IPS-15b (cell line): ENCODE measurements at regions not wholly inside any gene's neighbourhood (a gene's known extent, or its start where the extent isn't known, plus 50 kb on each side); places are given as distances from the start of the nearest gene placed in this dataset.

Experiments used
- H3K27me3 ChIP-seq: one replicate; pipeline ENCODE4 v1.6.1; 2013; ENCODE audit warnings: low read length; ENCODE audit not compliant: control insufficient read depth, insufficient read depth
- H3K36me3 ChIP-seq: one replicate; pipeline ENCODE4 v1.6.1; 2013; ENCODE audit warnings: low read length; ENCODE audit not compliant: control insufficient read depth, insufficient read depth
- H3K4me1 ChIP-seq: one replicate; pipeline ENCODE4 v1.6.1; 2013; ENCODE audit warnings: mild to moderate bottlenecking, low read length; ENCODE audit not compliant: control insufficient read depth, insufficient read depth
- H3K4me3 ChIP-seq: one replicate; pipeline ENCODE4 v1.5.1; 2013; ENCODE audit warnings: low read depth, low read length
- H3K9ac ChIP-seq: one replicate; pipeline ENCODE4 v1.6.1; 2013; ENCODE audit warnings: low read depth, mild to moderate bottlenecking, low read length
- H3K9me3 ChIP-seq: one replicate; pipeline ENCODE4 v1.6.1; 2013; ENCODE audit warnings: mild to moderate bottlenecking, low read length; ENCODE audit not compliant: control insufficient read depth, insufficient read depth

- no peak overlapping the region for H3K9ac ChIP-seq
- no peaks in the 10 kb centered on the region for H3K36me3 ChIP-seq
- H3K27me3 ChIP-seq = no peaks in the 10 kb centered on the region
- H3K9me3 ChIP-seq = no peaks in the 10 kb centered on the region
- no peak overlapping the region for H3K4me3 ChIP-seq
- no peaks in the 10 kb centered on the region for H3K4me1 ChIP-seq
Measured at GRCh38 chr9:103709366-103709765, 384.7 kb upstream of the SMC2 start.

DNA sequence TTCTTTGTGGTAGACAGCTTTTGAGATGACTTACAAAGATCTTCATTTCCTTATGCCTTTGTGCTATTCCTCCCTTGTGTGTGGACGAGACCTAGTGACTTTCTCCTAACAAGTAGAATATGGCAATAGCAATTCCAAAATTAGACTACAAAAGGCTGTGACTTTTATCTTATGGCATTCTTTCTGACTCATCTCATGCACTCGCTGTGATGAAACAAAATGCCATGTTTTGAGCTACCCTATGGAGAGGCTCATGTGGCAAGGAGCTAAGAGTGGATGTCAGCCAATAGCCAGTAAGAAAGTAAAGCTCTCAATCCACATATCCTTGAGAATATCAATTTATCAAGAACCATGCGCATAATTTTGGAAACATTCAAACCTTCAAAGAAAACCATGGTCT, 380.5 kb upstream of the SMC2 start:
- no peaks in the 10 kb centered on the region for H3K27me3 ChIP-seq
- H3K4me1 ChIP-seq = no peaks in the 10 kb centered on the region
- H3K4me3 ChIP-seq = no peak overlapping the region
- no peaks in the 10 kb centered on the region for H3K36me3 ChIP-seq
- no peak overlapping the region for H3K9ac ChIP-seq
- H3K9me3 ChIP-seq = no peaks in the 10 kb centered on the region

DNA sequence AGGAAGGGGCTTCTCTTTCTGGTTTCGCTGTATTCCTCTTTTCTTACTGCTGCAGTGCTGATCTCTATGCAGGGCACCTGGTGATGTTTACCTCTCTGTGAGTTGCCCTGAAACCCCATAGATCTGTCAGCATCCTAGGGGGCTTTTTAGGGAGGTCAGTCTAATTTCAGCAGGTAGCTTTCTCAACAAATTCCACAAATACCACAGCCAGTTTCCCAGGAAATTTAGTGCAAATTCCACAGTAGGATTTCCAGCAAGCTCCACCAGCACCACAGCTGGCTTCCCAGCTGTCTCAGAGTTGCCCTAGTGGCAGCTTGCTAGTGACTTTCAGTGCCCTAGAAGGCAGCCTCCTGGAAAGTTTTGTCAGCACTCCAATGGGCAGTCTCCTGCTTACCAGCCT, 379.1 kb upstream of the SMC2 start:
- Histone ChIP-seq H3K4me1 (no peaks in the 10 kb centered on the region), H3K9me3 (no peaks in the 10 kb centered on the region), H3K9ac (no peak overlapping the region), H3K36me3 (no peaks in the 10 kb centered on the region), H3K27me3 (no peaks in the 10 kb centered on the region), H3K4me3 (no peak overlapping the region)

DNA sequence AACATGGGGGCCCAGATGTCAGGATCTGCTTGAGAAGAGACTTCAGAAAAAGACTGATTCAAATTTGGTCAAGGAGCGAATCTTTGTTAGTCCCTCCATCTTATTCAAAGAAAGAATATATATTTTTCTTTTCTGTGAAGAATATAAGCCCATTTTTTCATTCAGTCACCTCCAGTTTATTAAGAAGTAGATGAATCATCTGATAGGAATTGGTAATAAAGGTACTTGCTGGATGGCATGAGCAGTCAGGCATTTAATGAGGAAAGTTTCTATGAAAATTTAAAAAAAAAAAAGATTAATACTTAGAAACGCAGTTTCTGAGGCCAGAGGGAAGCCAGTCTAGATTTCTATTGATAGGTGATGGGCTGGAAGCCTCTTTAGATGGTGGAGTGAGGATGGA, 373.1 kb upstream of the SMC2 start:
- Histone ChIP-seq H3K9ac (no peak overlapping the region), H3K4me3 (no peak overlapping the region), H3K4me1 (no peaks in the 10 kb centered on the region), H3K27me3 (no peaks in the 10 kb centered on the region), H3K9me3 (no peaks in the 10 kb centered on the region), H3K36me3 (no peaks in the 10 kb centered on the region)

GRCh38 chr9:103730866-103731265, 363.2 kb upstream of the SMC2 start:
- no peaks in the 10 kb centered on the region for H3K9me3 ChIP-seq
- H3K9ac ChIP-seq = no peak overlapping the region
- H3K36me3 ChIP-seq = no peaks in the 10 kb centered on the region
- H3K4me1 ChIP-seq = no peaks in the 10 kb centered on the region
- no peaks in the 10 kb centered on the region for H3K27me3 ChIP-seq
- no peak overlapping the region for H3K4me3 ChIP-seq

DNA sequence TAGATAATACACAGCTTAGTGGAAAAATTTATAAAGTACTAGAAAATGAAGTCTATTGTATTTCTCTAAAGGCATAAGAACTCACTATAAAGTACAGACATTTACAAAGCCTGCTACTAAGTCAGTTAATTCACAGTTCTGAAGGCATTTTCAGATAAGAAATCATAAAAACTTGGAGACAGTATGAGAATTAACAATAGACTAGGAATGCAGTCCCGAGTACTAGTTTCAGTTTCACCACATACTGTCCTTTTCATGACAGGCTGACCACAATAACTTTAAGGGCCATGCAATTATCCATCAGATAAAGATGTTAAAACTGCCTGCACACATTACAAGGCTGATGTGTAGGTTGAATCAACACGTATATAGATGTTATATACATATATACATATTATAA, 362.6 kb upstream of the SMC2 start:
- Histone ChIP-seq H3K4me1 (no peaks in the 10 kb centered on the region), H3K9ac (no peak overlapping the region), H3K9me3 (no peaks in the 10 kb centered on the region), H3K4me3 (no peak overlapping the region), H3K36me3 (no peaks in the 10 kb centered on the region), H3K27me3 (no peaks in the 10 kb centered on the region)

GRCh38 chr9:103734471-103734870, 359.6 kb upstream of the SMC2 start:
- H3K27me3 ChIP-seq = no peaks in the 10 kb centered on the region
- H3K9ac ChIP-seq = no peak overlapping the region
- H3K36me3 ChIP-seq = no peaks in the 10 kb centered on the region
- H3K4me3 ChIP-seq = no peak overlapping the region
- H3K4me1 ChIP-seq = no peaks in the 10 kb centered on the region
- no peaks in the 10 kb centered on the region for H3K9me3 ChIP-seq

- no peaks in the 10 kb centered on the region for H3K4me1 ChIP-seq
- no peak overlapping the region for H3K4me3 ChIP-seq
- no peaks in the 10 kb centered on the region for H3K27me3 ChIP-seq
- H3K9ac ChIP-seq = no peak overlapping the region
- no peaks in the 10 kb centered on the region for H3K9me3 ChIP-seq
- no peaks in the 10 kb centered on the region for H3K36me3 ChIP-seq
Measured at GRCh38 chr9:103755441-103755840, 338.7 kb upstream of the SMC2 start.

DNA sequence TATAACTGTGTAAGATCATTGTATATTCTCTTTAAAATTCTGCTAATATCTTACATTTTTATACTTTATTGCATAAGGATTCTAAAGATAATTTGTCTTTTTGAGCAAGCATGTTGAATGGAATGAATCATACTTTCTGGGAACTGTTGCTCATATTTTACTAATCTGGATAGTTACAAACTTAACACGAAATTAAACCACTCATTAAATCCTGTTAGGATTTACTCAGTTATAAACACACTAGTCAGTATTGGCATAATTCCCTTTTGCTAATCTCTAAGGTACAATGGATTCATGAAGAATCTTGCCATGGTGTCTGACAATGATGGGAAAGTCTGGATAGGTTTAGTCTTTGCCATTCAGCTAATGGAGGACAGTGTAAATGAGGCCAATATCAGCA, 338.1 kb upstream of the SMC2 start:
- no peaks in the 10 kb centered on the region for H3K27me3 ChIP-seq
- H3K4me1 ChIP-seq = no peaks in the 10 kb centered on the region
- no peaks in the 10 kb centered on the region for H3K9me3 ChIP-seq
- no peak overlapping the region for H3K4me3 ChIP-seq
- H3K36me3 ChIP-seq = no peaks in the 10 kb centered on the region
- no peak overlapping the region for H3K9ac ChIP-seq

GRCh38 chr9:103757062-103757461, 337.0 kb upstream of the SMC2 start:
- H3K4me1 ChIP-seq = no peaks in the 10 kb centered on the region
- H3K9ac ChIP-seq = no peak overlapping the region
- no peak overlapping the region for H3K4me3 ChIP-seq
- no peaks in the 10 kb centered on the region for H3K36me3 ChIP-seq
- no peaks in the 10 kb centered on the region for H3K27me3 ChIP-seq
- no peaks in the 10 kb centered on the region for H3K9me3 ChIP-seq

DNA sequence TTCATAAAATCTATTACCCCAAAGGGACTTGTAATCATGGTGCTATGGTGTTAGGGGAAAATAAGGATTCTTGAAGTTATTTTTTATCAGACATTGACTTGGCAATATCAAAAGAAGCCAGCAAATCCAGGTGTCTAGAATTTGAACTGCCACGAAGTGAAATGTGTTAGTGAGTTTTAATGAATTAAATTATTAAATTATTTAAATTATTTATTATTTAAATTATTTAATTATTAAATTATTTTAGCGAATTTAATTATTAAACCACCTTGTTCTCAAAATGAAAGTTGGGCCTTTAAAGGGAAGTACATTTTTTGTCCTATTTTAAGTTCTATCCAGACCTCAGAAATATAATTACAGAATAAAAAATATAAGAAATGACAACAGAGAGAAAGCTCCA, 332.6 kb upstream of the SMC2 start:
- Histone ChIP-seq H3K27me3 (no peaks in the 10 kb centered on the region), H3K9me3 (no peaks in the 10 kb centered on the region), H3K9ac (no peak overlapping the region), H3K4me3 (no peak overlapping the region), H3K4me1 (no peaks in the 10 kb centered on the region), H3K36me3 (no peaks in the 10 kb centered on the region)

GRCh38 chr9:103789686-103790085, 304.4 kb upstream of the SMC2 start:
- no peaks in the 10 kb centered on the region for H3K36me3 ChIP-seq
- H3K4me3 ChIP-seq = no peak overlapping the region
- H3K27me3 ChIP-seq = no peaks in the 10 kb centered on the region
- no peaks in the 10 kb centered on the region for H3K9me3 ChIP-seq
- no peaks in the 10 kb centered on the region for H3K4me1 ChIP-seq
- H3K9ac ChIP-seq = no peak overlapping the region

DNA sequence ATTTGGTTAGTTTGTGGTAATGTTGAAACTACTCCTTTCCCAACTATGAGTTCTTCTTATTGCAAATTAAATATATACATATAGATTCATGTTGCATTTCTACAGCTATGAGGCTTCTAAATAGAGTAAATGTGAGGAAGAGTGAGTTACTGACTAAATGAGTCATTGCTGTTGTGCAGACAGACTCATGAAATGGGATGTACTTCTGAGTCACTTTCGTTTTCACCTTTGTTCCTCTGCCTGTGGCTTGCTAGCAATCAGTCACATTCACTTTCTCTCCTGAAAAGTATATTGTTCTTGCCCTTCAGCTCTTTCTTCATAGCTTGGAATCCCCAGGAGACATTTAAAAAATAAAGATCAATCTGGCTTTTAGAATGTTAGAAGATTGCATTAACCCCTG, 295.5 kb upstream of the SMC2 start:
- no peaks in the 10 kb centered on the region for H3K4me1 ChIP-seq
- no peaks in the 10 kb centered on the region for H3K36me3 ChIP-seq
- H3K9me3 ChIP-seq = no peaks in the 10 kb centered on the region
- no peak overlapping the region for H3K9ac ChIP-seq
- H3K4me3 ChIP-seq = no peak overlapping the region
- H3K27me3 ChIP-seq = no peaks in the 10 kb centered on the region
